Mucosa of descending colon (tissue), 3 donors: ENCODE measurements at regions not wholly inside any gene's neighbourhood (a gene's known extent, or its start where the extent isn't known, plus 50 kb on each side); places are given as distances from the start of the nearest gene placed in this dataset.

Experiments
- ATAC-seq: fragments of 200-7000 bp; cut with Tn5 transposase; one replicate; pipeline ENCODE4 v1.9.1; 2020; ENCODE audit warnings: mild to moderate bottlenecking, moderate library complexity
- DNase-seq, 3 donors: peaks; one replicate each; pipeline ENCODE4 v3.0.0-alpha.2; 2020
- H3K36me3 ChIP-seq: fragments of 200-600 bp; one replicate; pipeline ENCODE4 v1.8.0; 2021; ENCODE audit warnings: low read depth, mild to moderate bottlenecking
- H3K4me1 ChIP-seq: fragments of 200-600 bp; one replicate; pipeline ENCODE4 v1.8.0; 2021; ENCODE audit warnings: low read depth, mild to moderate bottlenecking
- H3K4me3 ChIP-seq: fragments of 200-600 bp; one replicate; pipeline ENCODE4 v1.8.0; 2021; ENCODE audit warnings: mild to moderate bottlenecking
- H3K9me3 ChIP-seq: fragments of 200-600 bp; one replicate; pipeline ENCODE4 v1.8.0; 2021; ENCODE audit warnings: mild to moderate bottlenecking
- CTCF ChIP-seq: fragments of 200-600 bp; IDR thresholded peaks from one replicate; pipeline ENCODE4 v1.8.0; 2022; ENCODE audit warnings: antibody characterized with exemption, mild to moderate bottlenecking
- intact Hi-C, 2 donors: fragments of 100-400 bp; cut with DNase I in 1 of 2; cut with micrococcal nuclease in 1 of 2; formaldehyde crosslinking; loops; one replicate each; pipeline versions ENCODE4 v1.11.0 to v1.11.1; 2022; cut with DNase I, micrococcal nuclease
- donor health status: DM: no; HTN: no; CAD: no; lungs with moderate emphysema.
- donor health status: DM: no; HTN: no; CAD: no.
- donor health status: DM: no; HTN: yes; CAD: no.

GRCh38 chr15:39494462-39494861 is 86.4 kb upstream of the THBS1 start:
- Histone ChIP-seq H3K9me3 (no peaks in the 10 kb centered on the region), H3K4me1 (no peaks in the 10 kb centered on the region), H3K4me3 (no peak overlapping the region), H3K36me3 (no peaks in the 10 kb centered on the region)
- no peak for ATAC-seq
- intact Hi-C loops = no loop called here
- DNase-seq = no peak
- no peak for TF ChIP-seq CTCF

GRCh38 chr15:39495871-39496840 is 84.7 kb upstream of the THBS1 start:
- H3K4me3 ChIP-seq = no peak overlapping the region
- no peaks in the 10 kb centered on the region for H3K4me1 ChIP-seq
- ATAC-seq (no peak), DNase-seq (no peak)
- intact Hi-C loops = no loop called here
- H3K9me3 ChIP-seq = no peaks in the 10 kb centered on the region
- no peak for TF ChIP-seq CTCF
- H3K36me3 ChIP-seq = no peaks in the 10 kb centered on the region

- H3K4me3 ChIP-seq = no peak overlapping the region
- no peaks in the 10 kb centered on the region for H3K36me3 ChIP-seq
- no peaks in the 10 kb centered on the region for H3K4me1 ChIP-seq
- no peak for TF ChIP-seq CTCF
- intact Hi-C loops = no loop called here
- ATAC-seq = no peak
- no peaks in the 10 kb centered on the region for H3K9me3 ChIP-seq
- no peak for DNase-seq
These were observed 83.7 kb upstream of the THBS1 start for GRCh38 chr15:39497016-39497758.

- intact Hi-C loops = no loop called here
- DNase-seq (no peak), ATAC-seq (no peak)
- TF ChIP-seq CTCF = no peak
- H3K4me3 ChIP-seq = no peak overlapping the region
- H3K4me1 ChIP-seq = no peaks in the 10 kb centered on the region
- H3K36me3 ChIP-seq = no peaks in the 10 kb centered on the region
- H3K9me3 ChIP-seq = no peaks in the 10 kb centered on the region
These were observed 82.9 kb upstream of the THBS1 start for GRCh38 chr15:39497759-39498565.

GRCh38 chr15:39498629-39499028 is 82.2 kb upstream of the THBS1 start:
- Histone ChIP-seq H3K36me3 (no peaks in the 10 kb centered on the region), H3K4me3 (no peak overlapping the region), H3K9me3 (no peaks in the 10 kb centered on the region), H3K4me1 (no peaks in the 10 kb centered on the region)
- intact Hi-C loops = no loop called here
- ATAC-seq = no peak
- DNase-seq = no peak
- no peak for TF ChIP-seq CTCF
